H9 (cell line): ENCODE measurements at regions not wholly inside any gene's neighbourhood (a gene's known extent, or its start where the extent isn't known, plus 50 kb on each side); places are given as distances from the start of the nearest gene placed in this dataset.
"Not testable (repeated sequence)": the region's sequence is repeated elsewhere in the genome, so short reads cannot be mapped to it uniquely, and the experiment has no call there.

Source experiments
- DNase-seq: peaks from one replicate; pipeline ENCODE4 v3.0.0-alpha.2; 2017
- H2AFZ ChIP-seq: one replicate; pipeline ENCODE4 v1.6.1; 2013; ENCODE audit warnings: mild to moderate bottlenecking, low read length, control low read depth, moderate library complexity
- H2AK5ac ChIP-seq: 2 replicates; pipeline ENCODE4 v1.6.1; 2013; ENCODE audit warnings: low read length, control low read depth, mixed read lengths; ENCODE audit not compliant: insufficient read length
- H2BK120ac ChIP-seq: one replicate; pipeline ENCODE4 v1.6.1; 2013; ENCODE audit warnings: low read depth, mild to moderate bottlenecking, low read length, control low read depth, inconsistent platforms; ENCODE audit not compliant: poor library complexity, severe bottlenecking
- H2BK12ac ChIP-seq: 2 replicates; pipeline ENCODE4 v1.6.1; 2013; ENCODE audit warnings: low read length, control low read depth, mixed read lengths, low read depth; ENCODE audit not compliant: insufficient read length
- H2BK15ac ChIP-seq: 2 replicates; pipeline ENCODE4 v1.6.1; 2013; ENCODE audit warnings: low read depth, low read length, control low read depth
- H2BK20ac ChIP-seq: one replicate; pipeline ENCODE4 v1.6.1; 2013; ENCODE audit warnings: low read depth, mild to moderate bottlenecking, low read length, control low read depth, inconsistent platforms; ENCODE audit not compliant: poor library complexity, severe bottlenecking
- H2BK5ac ChIP-seq: 2 replicates; pipeline ENCODE4 v1.6.1; 2013; ENCODE audit warnings: low read length, control low read depth, mixed read lengths; ENCODE audit not compliant: insufficient read length
- H3K14ac ChIP-seq: 2 replicates; pipeline ENCODE4 v1.6.1; 2013; ENCODE audit warnings: low read length, control low read depth; ENCODE audit not compliant: insufficient read depth
- H3K18ac ChIP-seq: 2 replicates; pipeline ENCODE4 v1.6.1; 2013; ENCODE audit warnings: low read depth, mild to moderate bottlenecking, mixed read lengths, low read length, control low read depth; ENCODE audit not compliant: insufficient read length
- H3K23ac ChIP-seq: 2 replicates; pipeline ENCODE4 v1.6.1; 2013; ENCODE audit warnings: low read length, control low read depth, mixed read lengths, low read depth; ENCODE audit not compliant: insufficient read length
- H3K23me2 ChIP-seq: 2 replicates; pipeline ENCODE4 v1.6.1; 2013; ENCODE audit warnings: low read depth, mild to moderate bottlenecking, mixed read lengths, low read length, control low read depth; ENCODE audit not compliant: insufficient read length, poor library complexity, severe bottlenecking
- H3K27ac ChIP-seq: 2 replicates; pipeline ENCODE4 v1.5.1; 2013; ENCODE audit warnings: low read length, control low read depth, mixed read lengths, low read depth; ENCODE audit not compliant: insufficient read length
- H3K27me3 ChIP-seq: 2 replicates; pipeline ENCODE4 v1.6.1; 2013; ENCODE audit warnings: low read length, control low read depth, inconsistent platforms; ENCODE audit not compliant: insufficient read depth
- H3K4ac ChIP-seq: 2 replicates; pipeline ENCODE4 v1.6.1; 2013; ENCODE audit warnings: low read depth, mild to moderate bottlenecking, control low read depth, inconsistent platforms, low read length, moderate library complexity
- H3K4me1 ChIP-seq: 2 replicates; pipeline ENCODE4 v1.6.1; 2013; ENCODE audit warnings: low read length, control low read depth, inconsistent platforms; ENCODE audit not compliant: insufficient read depth
- H3K4me2 ChIP-seq: 2 replicates; pipeline ENCODE4 v1.6.1; 2013; ENCODE audit warnings: low read length, control low read depth, mixed read lengths; ENCODE audit not compliant: insufficient read length, insufficient read depth
- H3K56ac ChIP-seq: 2 replicates; pipeline ENCODE4 v1.6.1; 2013; ENCODE audit warnings: low read depth, mild to moderate bottlenecking, mixed read lengths, low read length, control low read depth; ENCODE audit not compliant: insufficient read length
- H3K79me1 ChIP-seq: 2 replicates; pipeline ENCODE4 v1.6.1; 2013; ENCODE audit warnings: low read depth, mild to moderate bottlenecking, moderate library complexity, low read length, control low read depth, inconsistent platforms; ENCODE audit not compliant: insufficient read depth, poor library complexity, severe bottlenecking
- H3K79me2 ChIP-seq: 2 replicates; pipeline ENCODE4 v1.6.1; 2013; ENCODE audit warnings: low read length, control low read depth, inconsistent platforms; ENCODE audit not compliant: insufficient read depth
- H3K9ac ChIP-seq: 2 replicates; pipeline ENCODE4 v1.6.1; 2013; ENCODE audit warnings: low read length, control low read depth, mixed read lengths; ENCODE audit not compliant: insufficient read length; ENCODE audit errors: extremely low read depth
- H3K9me3 ChIP-seq: one replicate; pipeline ENCODE4 v1.6.1; 2013; ENCODE audit warnings: low read depth, low read length, inconsistent platforms; ENCODE audit not compliant: control insufficient read depth
- H3T11ph ChIP-seq: one replicate; pipeline ENCODE4 v1.6.1; 2013; ENCODE audit warnings: mild to moderate bottlenecking, low read length, control low read depth, inconsistent platforms
- H4K20me1 ChIP-seq: one replicate; pipeline ENCODE4 v1.6.1; 2013; ENCODE audit not compliant: control insufficient read depth, insufficient read length, insufficient read depth
- H4K5ac ChIP-seq: 2 replicates; pipeline ENCODE4 v1.6.1; 2013; ENCODE audit warnings: low read depth, mild to moderate bottlenecking, mixed read lengths, low read length, control low read depth; ENCODE audit not compliant: insufficient read length
- H4K8ac ChIP-seq: replicated peaks from 2 replicates; pipeline ENCODE4 v1.6.1; 2013; ENCODE audit warnings: low read length, control low read depth, mixed read lengths, low read depth; ENCODE audit not compliant: insufficient read length
- H4K91ac ChIP-seq: 2 replicates; pipeline ENCODE4 v1.6.1; 2013; ENCODE audit warnings: low read depth, mild to moderate bottlenecking, moderate library complexity, mixed read lengths, low read length, control low read depth; ENCODE audit not compliant: insufficient read length
- H3K27ac Mint-ChIP-seq, 3 experiments: 2 replicates in 2 of 3; 3 replicates in 1 of 3; pipeline ENCODE4 v1.8.0; 2020 to 2021; ENCODE audit warnings: mixed read lengths in 3 of 3, mild to moderate bottlenecking in 1 of 3, moderate library complexity in 1 of 3
- H3K27me3 Mint-ChIP-seq: 2 replicates; pipeline ENCODE4 v1.8.0; 2021; ENCODE audit warnings: low read depth, mild to moderate bottlenecking, moderate library complexity, mixed read lengths
- H3K36me3 Mint-ChIP-seq, 3 experiments: 2 replicates in 2 of 3; 3 replicates in 1 of 3; pipeline ENCODE4 v1.8.0; 2020 to 2021; ENCODE audit warnings: low read depth in 3 of 3, mixed read lengths in 3 of 3; ENCODE audit not compliant: insufficient read depth in 1 of 3
- H3K4me1 Mint-ChIP-seq, 2 experiments: 2 replicates each; pipeline ENCODE4 v1.8.0; 2020; ENCODE audit warnings: mixed read lengths in 2 of 2
- H3K4me3 Mint-ChIP-seq, 2 experiments: 2 replicates in 1 of 2; 3 replicates in 1 of 2; pipeline ENCODE4 v1.8.0; 2020 to 2021; ENCODE audit warnings: mild to moderate bottlenecking in 2 of 2, mixed read lengths in 2 of 2, moderate library complexity in 1 of 2
- H3K9me3 Mint-ChIP-seq, 2 experiments: 2 replicates in 1 of 2; 3 replicates in 1 of 2; pipeline ENCODE4 v1.8.0; 2020; ENCODE audit warnings: mild to moderate bottlenecking in 2 of 2, mixed read lengths in 2 of 2, moderate library complexity in 1 of 2
- WGBS: extraction: QIAGEN DNeasy Blood & Tissue Kit; methylation state at CpG from one replicate; pipeline ENCODE4 v1.1.7; 2013; ENCODE audit warnings: missing lambda C conversion rate, low lambda C conversion rate, mixed read lengths; ENCODE audit not compliant: insufficient read length; ENCODE audit errors: extremely low coverage; 5-methylcytosine and 5-hydroxymethylcytosine counted together
- TF ChIP-seq, protein P1 (sequence below): fragments of 200-600 bp; sonication (generic); conservative IDR thresholded peaks from 3 replicates; pipeline ENCODE4 v1.8.0; 2021; ENCODE audit warnings: antibody characterized with exemption, mild to moderate bottlenecking

DNA sequence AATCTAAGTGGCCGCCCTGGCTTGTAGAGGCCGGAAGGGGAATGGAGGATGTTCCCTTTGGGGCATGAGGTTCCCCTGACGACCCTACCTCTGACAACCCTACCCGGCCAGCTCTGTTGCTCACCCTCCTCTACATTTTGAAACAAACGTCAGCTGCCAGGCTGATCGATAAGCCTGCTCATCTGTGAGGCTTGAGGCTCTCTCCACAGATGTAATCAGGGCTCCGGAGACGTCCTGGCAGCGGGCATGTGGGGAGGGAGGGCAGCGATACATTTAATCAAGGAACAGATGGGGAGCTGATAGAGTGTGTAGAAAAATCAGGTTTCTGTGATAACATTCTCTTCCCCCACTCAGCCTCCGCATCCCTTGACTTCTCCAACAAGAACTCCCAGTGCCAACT, 212.3 kb upstream of the SDK2 start:
- Histone ChIP-seq H3K27ac (no peak overlapping the region), H2BK12ac (no peak overlapping the region), H2AFZ (no peak overlapping the region), H4K91ac (no peak overlapping the region), H2BK15ac (no peak overlapping the region), H3K79me1 (no peaks in the 10 kb centered on the region), H3K4me2 (no peak overlapping the region), H3K9ac (no peak overlapping the region), H3K4me1 (no peaks in the 10 kb centered on the region), H3T11ph (no peak overlapping the region), H2BK20ac (no peak overlapping the region), H3K27me3 (no peaks in the 10 kb centered on the region), H4K20me1 (no peaks in the 10 kb centered on the region), H2AK5ac (no peak overlapping the region), H3K56ac (no peak overlapping the region), H3K4ac (no peak overlapping the region), H2BK120ac (no peak overlapping the region), H3K18ac (no peak overlapping the region), H4K5ac (no peak overlapping the region), H3K23ac (no peak overlapping the region), H4K8ac (no peak overlapping the region), H3K23me2 (no peaks in the 10 kb centered on the region), H3K9me3 (no peaks in the 10 kb centered on the region), H3K79me2 (no peaks in the 10 kb centered on the region), H2BK5ac (no peak overlapping the region), H3K14ac (no peak overlapping the region; the same call in 1 of the 2 replicates)
- Mint-ChIP-seq H3K27me3 (peaks cover 8% of the 10 kb centered on the region), H3K36me3 (no peaks in the 10 kb centered on the region; a peak in 2 of 7 replicates), H3K27ac (no peak overlapping the region), H3K4me3 (no peak overlapping the region), H3K4me1 (peaks cover 18 to 19% of the 10 kb centered on the region in 2 experiments), H3K9me3 (peaks cover 13 to 16% of the 10 kb centered on the region in 2 experiments; a peak in 4 of 5 replicates)
- no peak for DNase-seq
- TF ChIP-seq, protein P1, sequence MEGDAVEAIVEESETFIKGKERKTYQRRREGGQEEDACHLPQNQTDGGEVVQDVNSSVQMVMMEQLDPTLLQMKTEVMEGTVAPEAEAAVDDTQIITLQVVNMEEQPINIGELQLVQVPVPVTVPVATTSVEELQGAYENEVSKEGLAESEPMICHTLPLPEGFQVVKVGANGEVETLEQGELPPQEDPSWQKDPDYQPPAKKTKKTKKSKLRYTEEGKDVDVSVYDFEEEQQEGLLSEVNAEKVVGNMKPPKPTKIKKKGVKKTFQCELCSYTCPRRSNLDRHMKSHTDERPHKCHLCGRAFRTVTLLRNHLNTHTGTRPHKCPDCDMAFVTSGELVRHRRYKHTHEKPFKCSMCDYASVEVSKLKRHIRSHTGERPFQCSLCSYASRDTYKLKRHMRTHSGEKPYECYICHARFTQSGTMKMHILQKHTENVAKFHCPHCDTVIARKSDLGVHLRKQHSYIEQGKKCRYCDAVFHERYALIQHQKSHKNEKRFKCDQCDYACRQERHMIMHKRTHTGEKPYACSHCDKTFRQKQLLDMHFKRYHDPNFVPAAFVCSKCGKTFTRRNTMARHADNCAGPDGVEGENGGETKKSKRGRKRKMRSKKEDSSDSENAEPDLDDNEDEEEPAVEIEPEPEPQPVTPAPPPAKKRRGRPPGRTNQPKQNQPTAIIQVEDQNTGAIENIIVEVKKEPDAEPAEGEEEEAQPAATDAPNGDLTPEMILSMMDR = no peak
- no CpG with 5 or more reads among the region's 11 CpGs for WGBS

DNA sequence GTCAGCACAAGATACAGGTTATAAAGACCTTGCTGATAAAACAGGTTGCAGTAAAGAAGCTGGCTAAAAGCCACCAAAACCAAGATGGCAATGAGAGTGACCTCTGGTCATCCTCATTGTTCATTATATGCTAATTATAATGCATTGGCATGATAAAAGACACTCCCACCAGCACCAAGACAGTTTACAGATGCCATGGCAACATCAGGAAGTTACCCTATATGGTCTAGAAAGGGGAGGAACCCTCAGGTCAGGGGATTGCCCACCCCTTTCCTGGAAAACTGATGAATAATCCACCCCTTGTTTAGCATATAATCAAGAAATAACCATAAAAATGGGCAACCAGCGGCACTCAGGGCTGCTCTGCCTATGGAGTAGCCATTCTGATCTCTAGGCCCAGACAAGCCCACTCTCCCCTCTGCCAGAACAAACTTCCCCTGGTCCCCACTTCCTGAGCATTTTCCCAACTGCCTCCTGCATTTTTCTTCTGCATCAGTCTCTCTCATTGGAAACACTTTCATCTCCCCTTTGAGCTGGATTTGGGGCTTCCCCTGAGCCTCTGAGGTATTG, 215.3 kb upstream of the SDK2 start:
- DNase-seq, H4K20me1 ChIP-seq, H3K4me2 ChIP-seq, H4K91ac ChIP-seq, H4K8ac ChIP-seq, H3K14ac ChIP-seq, H3K9me3 Mint-ChIP-seq, H3K23me2 ChIP-seq, H3T11ph ChIP-seq, H2BK120ac ChIP-seq, H3K18ac ChIP-seq, H4K5ac ChIP-seq, H3K23ac ChIP-seq, H3K27ac ChIP-seq, H3K9ac ChIP-seq, H3K4me1 ChIP-seq, H3K27me3 Mint-ChIP-seq, H2BK12ac ChIP-seq, H3K79me1 ChIP-seq, H3K79me2 ChIP-seq, H2BK20ac ChIP-seq, H2BK5ac ChIP-seq, H3K56ac ChIP-seq, H2BK15ac ChIP-seq, H3K27me3 ChIP-seq, H3K36me3 Mint-ChIP-seq, H3K4me3 Mint-ChIP-seq, H3K4ac ChIP-seq, H3K9me3 ChIP-seq, H2AK5ac ChIP-seq, H2AFZ ChIP-seq: not testable (repeated sequence)
- H3K4me1 Mint-ChIP-seq = peaks cover 19 to 29% of the 10 kb centered on the region in 2 experiments
- no CpG with 5 or more reads among the region's 1 CpG for WGBS
- 0 out of 7 replicates have a peak overlapping the region, but pooled peaks of 1 of the 3 experiments have one; percentile 4 for H3K27ac Mint-ChIP-seq
